ENCODE measurements at regions not wholly inside any gene's neighbourhood (a gene's known extent, or its start where the extent isn't known, plus 50 kb on each side); places are given as distances from the start of the nearest gene placed in this dataset.

DNA sequence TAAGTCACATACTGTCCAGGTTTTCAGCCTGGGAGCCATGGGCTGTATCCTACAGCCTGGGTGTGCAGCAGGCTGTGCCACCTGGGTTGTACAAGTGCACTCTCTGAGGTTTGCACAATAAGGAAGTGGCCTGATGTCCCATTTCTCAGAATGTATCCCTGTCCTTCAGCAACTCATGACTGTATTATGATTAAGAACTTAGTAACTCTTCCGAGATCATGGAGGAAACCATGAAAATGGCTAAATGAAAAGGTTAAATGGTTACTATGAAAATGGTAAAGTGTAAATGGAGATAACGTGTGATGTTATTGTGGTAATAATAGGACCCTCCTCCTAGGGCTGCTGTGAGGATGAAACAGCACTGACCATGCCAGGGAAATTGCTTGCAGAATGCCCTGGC, 227.6 kb downstream of the ANKRD60 start:
- no peak for DNase-seq (ENCODE audit: low read depth, low spot score)

GRCh38 chr20:57999465-58000111, 228.9 kb downstream of the ANKRD60 start:
- no peak for DNase-seq (ENCODE audit: low read depth, low spot score)

GRCh38 chr20:57998981-57999464, 229.4 kb downstream of the ANKRD60 start:
- no peak for DNase-seq (ENCODE audit: low read depth, low spot score)

DNA sequence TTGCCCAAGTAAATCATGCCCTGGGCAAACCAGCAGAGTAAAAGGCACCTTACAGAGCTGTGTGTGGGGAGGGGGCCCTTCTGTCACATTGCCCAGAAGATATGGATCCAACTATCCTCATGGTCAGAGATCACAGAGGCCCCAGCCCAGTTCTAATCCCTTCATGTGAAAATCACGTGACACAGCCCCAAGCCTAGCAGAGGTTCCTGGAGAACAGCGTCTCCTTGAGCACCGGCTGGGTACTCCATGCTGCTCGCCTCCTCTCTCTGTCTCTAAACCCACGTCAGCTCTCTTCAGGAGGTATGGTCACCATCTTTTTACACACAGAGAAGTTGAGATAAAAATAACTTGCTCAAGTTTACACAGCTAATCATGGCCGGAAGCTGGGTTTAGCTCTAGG, 230.2 kb downstream of the ANKRD60 start:
- no peak for DNase-seq (ENCODE audit: low read depth, low spot score)

DNA sequence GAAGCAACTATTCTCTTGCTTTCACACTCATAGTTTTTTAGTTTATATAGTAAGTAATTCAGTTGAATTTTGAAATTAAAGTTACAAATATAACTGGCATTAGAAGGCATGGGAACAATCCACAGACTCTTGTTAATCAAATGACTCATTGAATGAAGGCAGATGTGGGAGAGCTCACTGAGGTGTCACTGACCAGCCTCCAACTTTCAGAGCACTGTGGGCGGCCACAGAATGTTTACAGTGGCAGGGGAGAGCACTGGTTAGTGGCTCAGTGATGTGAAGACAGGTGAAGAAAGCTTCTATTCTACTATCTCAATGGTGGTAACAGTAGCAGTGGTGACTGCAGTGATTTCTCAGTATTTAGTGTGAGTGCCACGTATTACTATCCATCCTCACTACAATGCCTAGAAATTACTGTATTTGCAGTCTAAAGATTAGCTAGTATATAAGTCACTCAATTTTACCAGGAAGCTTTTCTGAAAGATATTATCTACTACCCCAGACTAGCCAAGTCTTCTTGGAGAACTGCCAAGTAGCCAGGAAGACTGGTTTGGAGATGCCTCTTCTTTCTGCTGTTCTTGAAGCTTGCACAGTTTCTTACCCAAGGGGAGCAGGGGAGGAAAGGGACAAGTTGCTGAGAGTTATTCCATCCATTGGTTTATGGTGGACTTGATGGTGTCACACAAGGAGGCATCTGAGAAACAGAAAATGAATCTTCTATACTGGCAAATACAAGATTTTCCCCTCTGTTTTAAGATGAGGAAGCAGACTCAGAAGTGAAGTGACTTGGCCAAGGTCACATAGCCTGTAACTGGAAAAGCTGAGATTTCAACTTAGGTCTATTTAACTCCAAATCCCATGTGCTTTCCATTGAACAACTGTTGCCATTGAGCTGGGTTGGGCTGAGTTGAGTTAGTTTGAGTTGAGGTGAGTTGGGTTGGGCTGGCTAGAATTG, 231.2 kb downstream of the ANKRD60 start:
- no peak for DNase-seq (ENCODE audit: low read depth, low spot score)

DNA sequence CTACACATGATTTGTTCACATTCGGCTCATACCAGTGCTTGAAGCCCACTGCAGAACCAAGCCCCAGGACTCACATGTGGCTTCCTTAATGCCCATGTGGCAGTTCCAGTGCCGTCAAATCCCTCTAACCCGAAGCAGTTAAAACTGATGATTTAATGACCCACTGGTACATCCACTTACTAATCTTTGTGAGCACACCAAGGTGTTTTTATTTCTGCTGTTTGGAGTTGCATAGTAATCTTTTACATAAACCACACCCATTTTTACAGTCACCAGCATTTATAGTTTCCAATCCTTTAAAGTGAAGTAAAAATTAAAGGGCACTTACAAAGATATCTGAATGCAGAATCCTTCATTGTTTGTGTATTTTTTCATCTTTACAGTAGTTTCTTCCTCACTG, 232.0 kb downstream of the ANKRD60 start:
- DNase-seq (ENCODE audit: low read depth, low spot score) = no peak

DNA sequence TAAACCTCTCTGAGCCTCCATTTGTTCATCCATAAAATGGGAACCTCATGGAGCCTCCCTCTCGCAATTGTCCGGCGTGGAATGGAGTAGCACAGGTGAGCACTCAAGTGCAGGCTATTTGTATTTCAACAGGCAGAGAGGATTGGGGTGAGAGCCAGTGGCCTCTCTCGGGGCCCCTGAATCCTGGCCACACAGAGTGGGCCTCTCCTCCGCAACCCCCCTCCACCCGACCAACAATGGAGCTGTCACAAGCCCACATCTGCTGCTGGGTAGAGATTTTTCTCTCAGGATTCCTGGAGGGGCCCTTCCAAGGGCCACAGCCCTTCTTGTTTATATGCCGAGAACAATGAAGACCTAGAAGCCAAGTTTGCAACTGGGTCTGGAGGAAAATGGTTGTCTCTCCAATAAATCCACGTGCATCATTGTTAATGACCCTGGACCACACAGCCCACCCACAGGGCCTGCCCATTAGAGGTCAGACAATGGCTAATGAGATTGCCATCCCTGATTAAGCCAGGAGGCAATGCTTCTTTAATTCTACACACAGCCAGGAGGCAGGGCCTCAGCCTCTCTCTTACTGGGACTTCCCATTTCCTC, 233.0 kb downstream of the ANKRD60 start:
- DNase-seq (ENCODE audit: low read depth, low spot score) = no peak

- DNase-seq (ENCODE audit: low read depth, low spot score) = no peak
Observed at GRCh38 chr20:57993716-57994431, 234.6 kb downstream of the ANKRD60 start.

DNA sequence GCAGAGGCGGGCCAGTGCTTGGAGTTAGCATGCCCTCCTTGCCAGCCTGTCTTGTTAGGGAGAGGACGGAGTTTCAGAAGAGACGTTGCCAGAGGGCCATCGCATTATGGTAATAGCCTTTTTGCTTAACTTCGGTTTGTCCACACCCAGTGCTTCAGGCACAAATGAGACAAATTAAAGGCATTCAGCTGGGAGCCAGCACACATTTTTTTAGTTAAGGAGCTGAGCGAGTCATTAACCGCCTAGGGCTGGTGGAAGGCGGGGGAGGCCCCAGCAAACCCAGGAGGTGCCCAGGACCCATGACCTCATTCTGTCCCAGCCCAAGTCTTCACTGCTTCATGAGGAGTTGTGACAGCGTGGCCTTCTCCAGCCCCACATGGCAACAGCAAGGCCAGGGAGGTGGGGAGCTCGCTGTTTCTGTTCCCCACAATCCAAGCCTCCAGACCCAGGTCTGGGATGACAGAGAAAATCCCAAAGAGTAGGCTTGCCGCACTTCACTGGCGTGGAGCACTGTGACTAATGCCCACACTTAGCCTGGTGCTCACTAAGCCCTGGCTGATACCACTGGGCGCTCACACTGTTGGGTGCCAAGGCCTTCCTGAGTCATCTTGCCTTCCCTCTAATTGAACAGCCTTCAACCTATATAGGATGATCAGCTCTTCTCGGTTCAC, 237.1 kb downstream of the ANKRD60 start:
- no peak for DNase-seq (ENCODE audit: low read depth, low spot score)

DNA sequence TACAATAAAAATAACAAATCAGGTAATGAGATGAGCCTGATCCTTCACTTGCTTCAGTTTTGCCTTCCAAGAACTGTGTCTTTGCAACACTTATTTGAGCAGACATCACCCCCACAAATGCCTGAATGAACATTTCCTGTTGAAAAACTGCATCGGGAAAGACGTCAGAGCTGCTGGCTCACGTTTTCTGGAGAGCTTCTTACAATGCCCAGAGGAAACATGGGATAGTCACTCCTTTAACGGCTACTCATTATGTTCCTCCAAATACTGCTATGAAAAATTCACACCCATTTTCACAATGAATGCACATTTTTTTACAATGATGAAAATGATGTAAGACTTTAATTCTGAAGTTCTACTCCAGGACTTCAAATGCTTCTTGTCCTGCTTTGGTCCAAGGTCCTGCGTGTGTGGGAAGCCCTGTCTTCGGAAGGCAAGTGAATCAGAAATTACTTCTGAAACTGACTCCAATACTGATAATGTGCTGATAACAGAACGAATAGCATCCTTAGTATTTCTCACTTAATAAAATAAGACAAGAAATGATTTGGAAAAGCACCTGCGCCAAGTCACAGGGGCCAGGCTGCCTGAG, 238.0 kb downstream of the ANKRD60 start:
- DNase-seq (ENCODE audit: low read depth, low spot score) = no peak

GRCh38 chr20:57988828-57989227, 239.6 kb downstream of the ANKRD60 start:
- no peak for DNase-seq (ENCODE audit: low read depth, low spot score)

DNA sequence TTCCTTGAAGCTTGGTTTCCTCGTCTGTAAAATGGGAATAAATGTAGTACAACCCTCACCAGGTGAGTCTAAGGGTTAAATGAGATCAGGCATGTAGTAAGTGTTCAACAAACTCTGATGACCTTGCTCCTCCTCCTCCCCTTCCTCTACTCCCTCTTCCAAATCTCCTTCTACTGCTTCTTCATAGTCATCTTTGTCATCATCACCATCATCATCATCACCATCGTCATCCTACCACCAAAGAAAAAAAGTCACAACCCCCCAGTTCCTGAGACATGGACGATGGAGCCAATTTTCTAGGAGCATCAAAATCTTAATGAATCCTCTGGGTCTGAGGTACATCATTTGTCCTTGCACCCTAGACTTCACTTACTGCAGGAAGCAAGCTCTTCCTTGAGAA, 240.0 kb downstream of the ANKRD60 start:
- DNase-seq (ENCODE audit: low read depth, low spot score) = no peak

- DNase-seq (ENCODE audit: low read depth, low spot score) = no peak
Observed at GRCh38 chr20:57987659-57988058, 240.8 kb downstream of the ANKRD60 start.

DNA sequence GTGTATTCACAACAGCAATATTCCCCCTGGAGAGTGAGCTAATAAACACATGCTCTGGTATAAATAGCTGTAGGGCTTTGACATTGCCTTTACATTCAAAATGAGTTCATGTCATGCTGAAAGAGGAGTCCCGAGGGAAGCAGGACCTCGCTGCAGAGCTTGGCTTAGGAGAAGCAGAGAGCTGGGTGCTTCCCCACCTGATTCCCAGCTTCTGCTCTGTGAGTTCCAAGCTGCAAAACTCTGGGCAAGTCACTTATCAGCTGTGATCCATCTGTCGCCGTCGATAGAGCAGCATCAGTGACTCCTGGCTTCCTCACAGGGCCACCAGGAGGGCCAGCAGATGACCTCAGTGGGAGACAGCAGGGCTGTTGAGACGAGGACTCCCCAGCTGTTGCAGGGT, 241.8 kb downstream of the ANKRD60 start:
- no peak for DNase-seq (ENCODE audit: low read depth, low spot score)

GRCh38 chr20:57985278-57985677, 243.2 kb downstream of the ANKRD60 start:
- DNase-seq (ENCODE audit: low read depth, low spot score) = no peak

- no peak for DNase-seq (ENCODE audit: low read depth, low spot score)
Observed at GRCh38 chr20:57983082-57983481, 245.4 kb downstream of the ANKRD60 start.

DNA sequence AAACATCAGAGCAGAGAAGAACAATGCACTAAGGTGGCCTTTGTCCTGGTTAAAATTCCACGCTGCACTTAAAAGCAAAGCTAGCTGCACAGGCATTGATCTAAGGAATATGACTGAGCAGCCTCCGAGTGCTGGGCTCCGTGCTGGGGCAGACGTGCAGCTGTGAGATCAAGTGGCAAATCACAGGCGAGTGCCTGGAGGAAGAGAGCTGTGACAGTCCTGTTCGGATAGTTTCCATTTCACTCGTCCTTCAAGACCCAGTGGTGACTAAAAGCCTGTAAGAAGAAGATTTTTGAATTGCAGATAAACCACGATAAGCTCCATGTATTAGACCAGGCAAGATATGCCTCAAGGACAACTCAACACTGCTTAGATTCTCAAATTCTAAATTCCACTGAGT, 247.9 kb downstream of the ANKRD60 start:
- DNase-seq (ENCODE audit: low read depth, low spot score) = no peak

- DNase-seq (ENCODE audit: low read depth, low spot score) = no peak
Observed at GRCh38 chr20:57977569-57977968, 250.9 kb downstream of the ANKRD60 start.

- DNase-seq (ENCODE audit: low read depth, low spot score) = no peak
Observed at GRCh38 chr20:57977141-57977540, 251.3 kb downstream of the ANKRD60 start.

DNA sequence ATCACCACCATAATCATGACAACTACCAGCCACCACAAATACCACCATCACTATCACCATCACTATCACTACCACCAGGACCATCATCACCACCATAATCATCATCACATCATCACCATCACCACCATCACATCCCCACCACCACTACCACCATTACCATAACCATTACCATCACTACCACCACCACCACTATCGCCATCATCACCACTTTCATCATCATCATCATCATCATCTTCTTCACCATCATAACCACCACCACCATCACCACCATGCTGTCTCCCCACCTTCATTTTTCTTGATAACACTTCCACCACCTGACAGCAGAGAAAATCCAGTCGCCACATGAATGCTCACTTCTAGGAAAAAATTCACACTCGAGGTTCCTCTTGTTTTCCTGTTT, 253.6 kb downstream of the ANKRD60 start:
- no peak for DNase-seq (ENCODE audit: low read depth, low spot score)

GRCh38 chr20:57973886-57974285, 254.6 kb downstream of the ANKRD60 start:
- DNase-seq (ENCODE audit: low read depth, low spot score) = no peak
